ENCODE measurements at regions not wholly inside any gene's neighbourhood (a gene's known extent, or its start where the extent isn't known, plus 50 kb on each side); places are given as distances from the start of the nearest gene placed in this dataset.

GRCh38 chr12:115438314-115438713, 754.3 kb upstream of the TBX3 start:
- TF ChIP-seq GATA2 (IDR thresholded peaks at IDR 0.05; ENCODE audit: low read depth, low read length) = no peak
- TF ChIP-seq GATA3 (IDR thresholded peaks at IDR 0.05; ENCODE audit: low read depth, low read length) = no peak

GRCh38 chr12:115437061-115437567, 753.1 kb upstream of the TBX3 start:
- no peak for TF ChIP-seq GATA2 (IDR thresholded peaks at IDR 0.05; ENCODE audit: low read depth, low read length)
- TF ChIP-seq GATA3 (IDR thresholded peaks at IDR 0.05; ENCODE audit: low read depth, low read length) = no peak

- TF ChIP-seq GATA2 (IDR thresholded peaks at IDR 0.05; ENCODE audit: low read depth, low read length) = no peak
- no peak for TF ChIP-seq GATA3 (IDR thresholded peaks at IDR 0.05; ENCODE audit: low read depth, low read length)
Measured at GRCh38 chr12:115433014-115433634, 749.1 kb upstream of the TBX3 start.

GRCh38 chr12:115430636-115431035, 746.7 kb upstream of the TBX3 start:
- TF ChIP-seq GATA3 (IDR thresholded peaks at IDR 0.05; ENCODE audit: low read depth, low read length) = no peak
- no peak for TF ChIP-seq GATA2 (IDR thresholded peaks at IDR 0.05; ENCODE audit: low read depth, low read length)

GRCh38 chr12:115426732-115427131, 742.8 kb upstream of the TBX3 start:
- no peak for TF ChIP-seq GATA2 (IDR thresholded peaks at IDR 0.05; ENCODE audit: low read depth, low read length)

- no peak for TF ChIP-seq GATA3 (IDR thresholded peaks at IDR 0.05; ENCODE audit: low read depth, low read length)
- TF ChIP-seq GATA2 (IDR thresholded peaks at IDR 0.05; ENCODE audit: low read depth, low read length) = no peak
Measured at GRCh38 chr12:115424003-115424402, 740.0 kb upstream of the TBX3 start.

GRCh38 chr12:115423546-115423987, 739.6 kb upstream of the TBX3 start:
- TF ChIP-seq GATA2 (IDR thresholded peaks at IDR 0.05; ENCODE audit: low read depth, low read length) = no peak
- TF ChIP-seq GATA3 (IDR thresholded peaks at IDR 0.05; ENCODE audit: low read depth, low read length) = no peak

GRCh38 chr12:115422845-115423545, 739.0 kb upstream of the TBX3 start:
- TF ChIP-seq GATA2 (IDR thresholded peaks at IDR 0.05; ENCODE audit: low read depth, low read length) (no peak), GATA3 (IDR thresholded peaks at IDR 0.05; ENCODE audit: low read depth, low read length) (no peak)

- no peak for TF ChIP-seq GATA2 (IDR thresholded peaks at IDR 0.05; ENCODE audit: low read depth, low read length)
- TF ChIP-seq GATA3 (IDR thresholded peaks at IDR 0.05; ENCODE audit: low read depth, low read length) = no peak
Measured at GRCh38 chr12:115421796-115422709, 738.1 kb upstream of the TBX3 start.

- TF ChIP-seq GATA3 (IDR thresholded peaks at IDR 0.05; ENCODE audit: low read depth, low read length) = no peak
- TF ChIP-seq GATA2 (IDR thresholded peaks at IDR 0.05; ENCODE audit: low read depth, low read length) = no peak
Measured at GRCh38 chr12:115421350-115421749, 737.4 kb upstream of the TBX3 start.

GRCh38 chr12:115419145-115419646, 735.2 kb upstream of the TBX3 start:
- TF ChIP-seq GATA2 (IDR thresholded peaks at IDR 0.05; ENCODE audit: low read depth, low read length) (no peak), GATA3 (IDR thresholded peaks at IDR 0.05; ENCODE audit: low read depth, low read length) (no peak)

GRCh38 chr12:115417610-115418009, 733.6 kb upstream of the TBX3 start:
- no peak for TF ChIP-seq GATA2 (IDR thresholded peaks at IDR 0.05; ENCODE audit: low read depth, low read length)
- TF ChIP-seq GATA3 (IDR thresholded peaks at IDR 0.05; ENCODE audit: low read depth, low read length) = no peak

GRCh38 chr12:115416869-115417268, 732.9 kb upstream of the TBX3 start:
- no peak for TF ChIP-seq GATA3 (IDR thresholded peaks at IDR 0.05; ENCODE audit: low read depth, low read length)
- no peak for TF ChIP-seq GATA2 (IDR thresholded peaks at IDR 0.05; ENCODE audit: low read depth, low read length)

- TF ChIP-seq GATA2 (IDR thresholded peaks at IDR 0.05; ENCODE audit: low read depth, low read length) (no peak), GATA3 (IDR thresholded peaks at IDR 0.05; ENCODE audit: low read depth, low read length) (no peak)
Measured at GRCh38 chr12:115413626-115414025, 729.7 kb upstream of the TBX3 start.
